H1 (cell line): ENCODE measurements at regions not wholly inside any gene's neighbourhood (a gene's known extent, or its start where the extent isn't known, plus 50 kb on each side); places are given as distances from the start of the nearest gene placed in this dataset.

Experiments used
- CTCF ChIA-PET: fragments of 300-600 bp; sonication (Branson Sonifier 250); formaldehyde crosslinking; loops from one replicate; lab custom pipeline; 2021; ENCODE audit not compliant: partially characterized antibody; lab: Charles Lee
- POLR2A ChIA-PET: fragments of 300-600 bp; sonication (Branson Sonifier 250); formaldehyde crosslinking; loops from one replicate; lab custom pipeline; 2021; ENCODE audit warnings: inconsistent platforms; ENCODE audit not compliant: partially characterized antibody; lab: Charles Lee
- DNase-seq, 2 experiments: peaks; one replicate each; pipeline versions ENCODE4 v3.0.0 to v3.0.0-alpha.2; 2010 to 2022; ENCODE audit warnings: low spot score in 2 of 2, low read depth in 1 of 2, mixed read lengths in 1 of 2
- FAIRE-seq: peaks from 2 replicates; lab custom pipeline; 2011; peaks lifted over from hg19 to GRCh38; lab: Jason Lieb, UNC
- H2AFZ ChIP-seq: 2 replicates; pipeline ENCODE4 v1.8.1; 2012; ENCODE audit warnings: low read length, inconsistent platforms
- H2AK5ac ChIP-seq: 2 replicates; pipeline ENCODE4 v1.6.1; 2013; ENCODE audit warnings: low read depth, low read length
- H2BK120ac ChIP-seq: replicated peaks from 2 replicates; pipeline ENCODE3; 2013; ENCODE audit warnings: low read depth, low read length, inconsistent platforms
- H2BK12ac ChIP-seq: 2 replicates; pipeline ENCODE4 v1.6.1; 2013; ENCODE audit warnings: low read depth, low read length
- H2BK15ac ChIP-seq: 2 replicates; pipeline ENCODE4 v1.6.1; 2013; ENCODE audit warnings: low read length
- H2BK20ac ChIP-seq: 2 replicates; pipeline ENCODE4 v1.6.1; 2013; ENCODE audit warnings: low read length
- H2BK5ac ChIP-seq: 2 replicates; pipeline ENCODE4 v1.6.1; 2013; ENCODE audit warnings: low read depth, low read length
- H3K14ac ChIP-seq: 2 replicates; pipeline ENCODE4 v1.6.1; 2013; ENCODE audit warnings: inconsistent platforms; ENCODE audit not compliant: insufficient read length
- H3K18ac ChIP-seq: 2 replicates; pipeline ENCODE4 v1.6.1; 2013; ENCODE audit warnings: low read length; ENCODE audit errors: extremely low read depth
- H3K23ac ChIP-seq: 2 replicates; pipeline ENCODE4 v1.6.1; 2013; ENCODE audit warnings: inconsistent platforms; ENCODE audit not compliant: insufficient read length
- H3K23me2 ChIP-seq: 2 replicates; pipeline ENCODE4 v1.6.1; 2013; ENCODE audit warnings: low read depth, low read length
- H3K27ac ChIP-seq: 2 replicates; pipeline ENCODE4 v1.6.1; 2011; ENCODE audit warnings: low read depth, low read length, inconsistent platforms
- H3K27me3 ChIP-seq, 4 experiments: replicated peaks in 1 of 4; 1 replicate in 1 of 4; 2 replicates in 3 of 4; pipeline versions ENCODE4 v1.6.1 to v1.8.1; 2011 to 2013; ENCODE audit warnings: low read length in 3 of 4, mild to moderate bottlenecking in 3 of 4, inconsistent platforms in 2 of 4, mixed read lengths in 2 of 4, moderate library complexity in 1 of 4; ENCODE audit not compliant: control insufficient read depth in 3 of 4, insufficient read depth in 3 of 4; ENCODE audit errors: extremely low read depth in 1 of 4
- H3K36me3 ChIP-seq, 4 experiments: 2 replicates each; pipeline versions ENCODE4 v1.6.1 to v1.8.1; 2011 to 2013; ENCODE audit warnings: mild to moderate bottlenecking in 4 of 4, low read length in 3 of 4, moderate library complexity in 2 of 4, control low read depth in 1 of 4, inconsistent platforms in 1 of 4; ENCODE audit not compliant: insufficient read depth in 4 of 4, control insufficient read depth in 2 of 4
- H3K4ac ChIP-seq: replicated peaks from 2 replicates; pipeline ENCODE3; 2013; ENCODE audit warnings: low read length, low read depth, mixed read lengths, inconsistent platforms; ENCODE audit not compliant: insufficient read length
- H3K4me1 ChIP-seq, 4 experiments: replicated peaks in 1 of 4; 1 replicate in 1 of 4; 2 replicates in 3 of 4; pipeline versions ENCODE4 v1.6.1 to v1.8.1; 2011 to 2013; ENCODE audit warnings: low read length in 3 of 4, inconsistent platforms in 2 of 4, mixed read lengths in 1 of 4; ENCODE audit not compliant: insufficient read depth in 4 of 4, control insufficient read depth in 3 of 4
- H3K4me2 ChIP-seq, 2 experiments: 2 replicates each; pipeline versions ENCODE4 v1.6.1 to v1.8.1; 2011 to 2013; ENCODE audit warnings: low read depth in 2 of 2, low read length in 2 of 2, control low read depth in 1 of 2, inconsistent platforms in 1 of 2, mild to moderate bottlenecking in 1 of 2; ENCODE audit not compliant: insufficient read depth in 1 of 2
- H3K4me3 ChIP-seq, 4 experiments: fragments of 200-600, 300-600 bp in 1 of 4; sonication (generic), shearing (Covaris generic), sonication (Bioruptor Twin) in 1 of 4; 2 replicates each; pipeline versions ENCODE4 v1.5.1 to v1.8.1; 2011 to 2016; ENCODE audit warnings: low read length in 4 of 4, low read depth in 3 of 4, control low read depth in 2 of 4, inconsistent platforms in 2 of 4, mild to moderate bottlenecking in 2 of 4, mixed read lengths in 1 of 4, moderate library complexity in 1 of 4; ENCODE audit not compliant: insufficient read depth in 2 of 4; ENCODE audit errors: extremely low read depth in 1 of 4
- H3K56ac ChIP-seq: replicated peaks from 2 replicates; pipeline ENCODE3; 2013; ENCODE audit warnings: low read depth, mild to moderate bottlenecking, mixed read lengths, low read length, inconsistent platforms; ENCODE audit not compliant: insufficient read length
- H3K79me1 ChIP-seq: 2 replicates; pipeline ENCODE4 v1.6.1; 2013; ENCODE audit warnings: low read depth, low read length, control low read depth
- H3K79me2 ChIP-seq, 2 experiments: 2 replicates each; pipeline versions ENCODE4 v1.6.1 to v1.8.1; 2012 to 2013; ENCODE audit warnings: low read length in 2 of 2, mild to moderate bottlenecking in 2 of 2, inconsistent platforms in 1 of 2; ENCODE audit not compliant: insufficient read depth in 2 of 2, control insufficient read depth in 1 of 2
- H3K9ac ChIP-seq, 4 experiments: replicated peaks in 1 of 4; 1 replicate in 1 of 4; 2 replicates in 3 of 4; pipeline versions ENCODE4 v1.6.1 to v1.8.1; 2011 to 2013; ENCODE audit warnings: low read depth in 3 of 4, low read length in 3 of 4, control low read depth in 2 of 4, mild to moderate bottlenecking in 2 of 4, moderate library complexity in 2 of 4, inconsistent platforms in 1 of 4; ENCODE audit errors: extremely low read depth in 1 of 4
- H3K9me3 ChIP-seq, 2 experiments: 2 replicates each; pipeline versions ENCODE4 v1.6.1 to v1.8.1; 2012 to 2013; ENCODE audit warnings: mild to moderate bottlenecking in 2 of 2, moderate library complexity in 2 of 2, control low read depth in 1 of 2, inconsistent platforms in 1 of 2, low read depth in 1 of 2, low read length in 1 of 2, mixed read lengths in 1 of 2; ENCODE audit not compliant: insufficient read depth in 2 of 2
- H4K20me1 ChIP-seq, 2 experiments: replicated peaks in 1 of 2; 2 replicates each; pipeline versions ENCODE3 to v1.8.1; 2011 to 2013; ENCODE audit warnings: inconsistent platforms in 2 of 2, low read length in 2 of 2, mild to moderate bottlenecking in 1 of 2; ENCODE audit not compliant: insufficient read depth in 2 of 2, control insufficient read depth in 1 of 2
- H4K5ac ChIP-seq: 2 replicates; pipeline ENCODE4 v1.6.1; 2013; ENCODE audit warnings: low read length, low read depth, mixed read lengths, inconsistent platforms; ENCODE audit not compliant: insufficient read length
- H4K8ac ChIP-seq: 2 replicates; pipeline ENCODE4 v1.8.0; 2013; ENCODE audit warnings: mild to moderate bottlenecking, moderate library complexity, low read length, inconsistent platforms; ENCODE audit not compliant: insufficient read depth; ENCODE audit errors: extremely low read depth
- H4K91ac ChIP-seq: replicated peaks from 2 replicates; pipeline ENCODE3; 2013; ENCODE audit warnings: low read length, mixed read lengths, inconsistent platforms; ENCODE audit not compliant: insufficient read length
- CBX8 ChIP-seq: fragments of 300-800, 300-1000 bp; sonication (generic); IDR thresholded peaks from 2 replicates; pipeline ENCODE4 v1.7.1; 2016; ENCODE audit warnings: low read depth, low read length, borderline replicate concordance
- EGR1 ChIP-seq: IDR thresholded peaks from 2 replicates; pipeline ENCODE4 v1.6.1; 2011; ENCODE audit warnings: low read depth, low read length, borderline replicate concordance
- POLR2A ChIP-seq, 2 experiments: IDR thresholded peaks; 1 replicate in 1 of 2; 2 replicates in 1 of 2; pipeline ENCODE4 v1.6.1; 2011; ENCODE audit warnings: low read depth in 2 of 2, low read length in 2 of 2, mild to moderate bottlenecking in 2 of 2; ENCODE audit errors: control extremely low read depth in 1 of 2
- RXRA ChIP-seq: IDR thresholded peaks from 2 replicates; pipeline ENCODE4 v1.6.1; 2011; ENCODE audit warnings: low read depth, mild to moderate bottlenecking, low read length, moderate library complexity; ENCODE audit not compliant: insufficient read depth
- SIX5 ChIP-seq: IDR thresholded peaks from 2 replicates; pipeline ENCODE4 v1.6.1; 2011; ENCODE audit warnings: mild to moderate bottlenecking, low read depth, low read length
- SP2 ChIP-seq: IDR thresholded peaks from 2 replicates; pipeline ENCODE4 v1.6.1; 2012; ENCODE audit warnings: mild to moderate bottlenecking, low read length, inconsistent platforms
- TEAD4 ChIP-seq: IDR thresholded peaks from 2 replicates; pipeline ENCODE4 v1.6.1; 2012; ENCODE audit warnings: low read depth, low read length, inconsistent platforms, mixed read lengths
- WGBS, 2 experiments: shearing (Covaris generic) in 1 of 2; methylation state at CpG; one replicate each; pipeline versions ENCODE4 v1.1.6 to v1.1.7; 2013 to 2015; ENCODE audit warnings: low lambda C conversion rate in 2 of 2, mixed read lengths in 2 of 2, inconsistent platforms in 1 of 2, low coverage in 1 of 2, missing lambda C conversion rate in 1 of 2; ENCODE audit not compliant: insufficient replicate concordance in 2 of 2, insufficient coverage in 1 of 2, insufficient read length in 1 of 2; ENCODE audit errors: extremely low coverage in 1 of 2, missing lambda C conversion rate in 1 of 2; 5-methylcytosine and 5-hydroxymethylcytosine counted together
- TF ChIP-seq, protein P1 (sequence below), 3 experiments: IDR thresholded peaks; 1 replicate in 2 of 3; 2 replicates in 1 of 3; pipeline versions ENCODE4 v1.5.1 to v1.6.1; 2011; ENCODE audit warnings: low read length in 3 of 3, mild to moderate bottlenecking in 3 of 3, inconsistent platforms in 2 of 3, low read depth in 1 of 3, moderate library complexity in 1 of 3; ENCODE audit not compliant: insufficient read depth in 1 of 3; ENCODE audit errors: control extremely low read depth in 1 of 3

DNA sequence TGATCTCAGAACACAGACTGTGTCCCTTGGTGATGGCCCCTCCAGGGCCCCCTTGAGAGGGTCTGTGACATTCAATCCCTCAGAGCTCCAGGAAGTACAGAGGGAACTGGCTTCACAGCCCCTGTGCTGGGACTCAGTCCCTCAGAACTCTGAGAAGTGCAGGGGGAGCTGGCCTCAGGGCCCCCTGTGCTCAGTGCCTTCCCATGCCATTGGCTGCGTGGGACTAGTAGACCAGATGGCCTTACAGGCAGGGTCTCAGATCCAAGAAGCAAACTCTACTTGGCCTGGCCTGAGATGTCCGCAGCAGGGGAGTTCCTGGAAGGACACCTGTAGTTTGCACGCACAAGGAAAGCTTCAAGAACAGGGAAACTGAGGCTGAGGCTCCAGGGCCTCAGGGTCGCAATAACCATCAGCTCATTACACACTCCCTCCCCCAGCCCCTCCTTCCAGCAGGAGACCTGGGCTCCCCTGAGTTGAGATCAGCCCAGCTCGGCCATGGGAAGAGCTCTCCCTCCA is 138.4 kb downstream of the BRD1 start:
- Histone ChIP-seq H3K4me1 (no peaks in the 10 kb centered on the region; a peak in 1 of 7 replicates), H3K79me1 (no peaks in the 10 kb centered on the region), H3K4me3 (no peak overlapping the region), H3K23me2 (no peaks in the 10 kb centered on the region), H4K8ac (no peak overlapping the region), H4K5ac (no peak overlapping the region), H3K27me3 (no peaks in the 10 kb centered on the region), H2BK12ac (no peak overlapping the region), H3K9me3 (peaks cover 13 to 18% of the 10 kb centered on the region in 2 experiments), H3K14ac (no peak overlapping the region), H3K4ac (no peak overlapping the region), H2BK120ac (no peak overlapping the region), H3K23ac (no peak overlapping the region), H2BK20ac (no peak overlapping the region), H3K27ac (no peak overlapping the region), H4K91ac (no peak overlapping the region), H2BK5ac (no peak overlapping the region), H3K18ac (no peak overlapping the region), H2AFZ (no peak overlapping the region), H4K20me1 (no peaks in the 10 kb centered on the region), H3K9ac (no peak overlapping the region), H2BK15ac (no peak overlapping the region), H3K79me2 (no peaks in the 10 kb centered on the region), H3K36me3 (no peaks in the 10 kb centered on the region), H2AK5ac (no peak overlapping the region), H3K4me2 (no peak overlapping the region), H3K56ac (no peak overlapping the region)
- no peak for FAIRE-seq
- DNase-seq: no peak
- ChIA-PET CTCF (interaction anchor here (2.0 to 4.6 kb wide), 2 partner anchors 12 to 14 kb away, joined by 7 to 23 read pairs; no protein-coding TSS in a partner anchor), POLR2A (no interaction called here)
- TF ChIP-seq SP2 (no peak), POLR2A (IDR thresholded peaks at IDR 0.05; ENCODE audit: control extremely low read depth in 1 of 2, low read depth in 2 of 2, low read length in 2 of 2) (no peak), CBX8 (no peak), RXRA (no peak), SIX5 (no peak), TEAD4 (no peak), EGR1 (no peak)
- TF ChIP-seq, protein P1, sequence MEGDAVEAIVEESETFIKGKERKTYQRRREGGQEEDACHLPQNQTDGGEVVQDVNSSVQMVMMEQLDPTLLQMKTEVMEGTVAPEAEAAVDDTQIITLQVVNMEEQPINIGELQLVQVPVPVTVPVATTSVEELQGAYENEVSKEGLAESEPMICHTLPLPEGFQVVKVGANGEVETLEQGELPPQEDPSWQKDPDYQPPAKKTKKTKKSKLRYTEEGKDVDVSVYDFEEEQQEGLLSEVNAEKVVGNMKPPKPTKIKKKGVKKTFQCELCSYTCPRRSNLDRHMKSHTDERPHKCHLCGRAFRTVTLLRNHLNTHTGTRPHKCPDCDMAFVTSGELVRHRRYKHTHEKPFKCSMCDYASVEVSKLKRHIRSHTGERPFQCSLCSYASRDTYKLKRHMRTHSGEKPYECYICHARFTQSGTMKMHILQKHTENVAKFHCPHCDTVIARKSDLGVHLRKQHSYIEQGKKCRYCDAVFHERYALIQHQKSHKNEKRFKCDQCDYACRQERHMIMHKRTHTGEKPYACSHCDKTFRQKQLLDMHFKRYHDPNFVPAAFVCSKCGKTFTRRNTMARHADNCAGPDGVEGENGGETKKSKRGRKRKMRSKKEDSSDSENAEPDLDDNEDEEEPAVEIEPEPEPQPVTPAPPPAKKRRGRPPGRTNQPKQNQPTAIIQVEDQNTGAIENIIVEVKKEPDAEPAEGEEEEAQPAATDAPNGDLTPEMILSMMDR (IDR thresholded peaks at IDR 0.05; ENCODE audit: control extremely low read depth in 1 of 3, insufficient read depth in 1 of 3, low read depth in 1 of 3, low read length in 3 of 3): no peak
- 93% methylated on average over 4 of the region's 5 CpGs; no CpG with 5 or more reads in 1 of the 2 experiments for WGBS, 2 experiments
